ENCODE measurements at regions not wholly inside any gene's neighbourhood (a gene's known extent, or its start where the extent isn't known, plus 50 kb on each side); places are given as distances from the start of the nearest gene placed in this dataset.

DNA sequence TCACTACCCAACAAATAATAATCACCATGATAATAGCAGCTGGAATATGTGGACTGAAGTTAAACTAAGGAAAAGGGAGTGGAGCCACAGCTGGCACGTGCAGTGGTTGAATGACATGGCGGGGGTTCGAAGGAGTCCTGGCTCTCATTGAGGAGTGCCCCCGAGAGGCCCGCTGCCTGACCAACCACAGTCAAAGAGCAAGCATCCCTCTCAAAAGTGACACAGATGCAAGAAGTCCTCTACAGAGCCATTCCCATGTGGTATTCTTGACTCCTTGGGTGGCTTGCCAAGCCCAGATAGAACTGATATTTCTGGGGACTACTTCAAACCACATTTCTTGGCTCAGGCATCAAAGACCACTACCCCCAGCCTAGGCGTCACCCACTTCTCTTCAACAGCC, 405.1 kb downstream of the TNS1 start:
- no peak for DNase-seq
- WGBS, 2 donors = 80 to 90% methylated on average over 6 of the region's 6 CpGs

DNA sequence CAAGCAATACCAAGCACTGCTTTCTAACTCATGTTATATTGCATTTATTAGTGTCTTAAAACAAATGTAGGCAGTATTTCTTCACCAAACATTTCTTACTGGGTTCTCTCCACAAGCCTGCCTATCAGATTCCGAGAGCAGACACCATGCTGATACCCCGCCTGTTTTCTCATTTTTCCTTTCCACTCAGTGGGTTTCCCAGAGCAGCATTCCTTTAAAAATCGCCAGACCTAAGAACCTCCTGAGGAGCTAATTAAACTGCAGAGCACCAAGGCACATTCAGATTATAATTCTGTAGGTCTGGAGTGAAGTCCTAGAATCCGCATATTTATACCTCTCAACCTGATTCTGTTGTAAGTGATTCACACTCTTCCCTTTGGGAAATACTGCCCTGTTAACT, 405.6 kb downstream of the TNS1 start:
- Histone ChIP-seq H3K27me3 (ENCODE audit: control insufficient read depth in 3 of 3, insufficient read depth in 3 of 3, low read length in 2 of 3) (no peaks in the 10 kb centered on the region), H3K4me3 (no peak overlapping the region), H3K27ac (ENCODE audit: low read depth in 1 of 2, low read length in 1 of 2) (no peak overlapping the region), H3K9me3 (ENCODE audit: control insufficient read depth in 4 of 4, insufficient read depth in 3 of 4, low read length in 3 of 4) (peaks cover 0 to 6% (median 0%) of the 10 kb centered on the region in 4 donors), H3K36me3 (ENCODE audit: control insufficient read depth in 4 of 4, insufficient read depth in 4 of 4, low read length in 4 of 4) (no peaks in the 10 kb centered on the region), H3K9ac (ENCODE audit: insufficient read depth in 1 of 2, low read length in 2 of 2) (no peak overlapping the region), H3K4me1 (ENCODE audit: control insufficient read depth in 5 of 5, insufficient read depth in 5 of 5, low read length in 5 of 5) (peaks cover 0 to 10% (median 7%) of the 10 kb centered on the region in 5 donors)
- no peak for DNase-seq
- 89 to 90% methylated on average over 4 of the region's 4 CpGs for WGBS, 2 donors
- no peak for ATAC-seq (ENCODE audit: insufficient read depth, low FRiP score)
- TF ChIP-seq CTCF (IDR thresholded peaks at IDR 0.05; ENCODE audit: control extremely low read depth, extremely low read depth) = no peak

More for the DNA sequence above, 405.1 kb downstream of the TNS1 start:
- no peak for TF ChIP-seq CTCF (IDR thresholded peaks at IDR 0.05; ENCODE audit: control extremely low read depth, extremely low read depth)
- Histone ChIP-seq H3K27me3 (ENCODE audit: control insufficient read depth in 3 of 3, insufficient read depth in 3 of 3, low read length in 2 of 3) (no peaks in the 10 kb centered on the region), H3K9me3 (ENCODE audit: control insufficient read depth in 4 of 4, insufficient read depth in 3 of 4, low read length in 3 of 4) (peaks cover 0 to 6% (median 0%) of the 10 kb centered on the region in 4 donors), H3K4me1 (ENCODE audit: control insufficient read depth in 5 of 5, insufficient read depth in 5 of 5, low read length in 5 of 5) (peaks cover 0 to 10% (median 7%) of the 10 kb centered on the region in 5 donors), H3K9ac (ENCODE audit: insufficient read depth in 1 of 2, low read length in 2 of 2) (no peak overlapping the region), H3K36me3 (ENCODE audit: control insufficient read depth in 4 of 4, insufficient read depth in 4 of 4, low read length in 4 of 4) (no peaks in the 10 kb centered on the region), H3K27ac (ENCODE audit: low read depth in 1 of 2, low read length in 1 of 2) (no peak overlapping the region), H3K4me3 (no peak overlapping the region)
- ATAC-seq (ENCODE audit: insufficient read depth, low FRiP score) = no peak

- ATAC-seq (ENCODE audit: insufficient read depth, low FRiP score) = no peak
- H3K9ac ChIP-seq (ENCODE audit: insufficient read depth in 1 of 2, low read length in 2 of 2) = no peak overlapping the region
- H3K4me3 ChIP-seq = no peak overlapping the region
- H3K27ac ChIP-seq (ENCODE audit: low read depth in 1 of 2, low read length in 1 of 2) = no peak overlapping the region
- WGBS, 2 donors = 31 to 41% methylated on average over 4 of the region's 4 CpGs
- DNase-seq = peak in 2 of 3 donors; percentile 22 to 38
- H3K36me3 ChIP-seq (ENCODE audit: control insufficient read depth in 4 of 4, insufficient read depth in 4 of 4, low read length in 4 of 4) = no peaks in the 10 kb centered on the region
- no peaks in the 10 kb centered on the region for H3K27me3 ChIP-seq (ENCODE audit: control insufficient read depth in 3 of 3, insufficient read depth in 3 of 3, low read length in 2 of 3)
- H3K9me3 ChIP-seq (ENCODE audit: control insufficient read depth in 4 of 4, insufficient read depth in 3 of 4, low read length in 3 of 4) = peaks cover 0 to 6% (median under 1%) of the 10 kb centered on the region in 4 donors
- no peak for TF ChIP-seq CTCF (IDR thresholded peaks at IDR 0.05; ENCODE audit: control extremely low read depth, extremely low read depth)
- peaks cover 0 to 8% (median 6%) of the 10 kb centered on the region in 5 donors for H3K4me1 ChIP-seq (ENCODE audit: control insufficient read depth in 5 of 5, insufficient read depth in 5 of 5, low read length in 5 of 5)
These were observed 409.1 kb downstream of the TNS1 start for GRCh38 chr2:217593732-217594131.

- DNase-seq (no peak), ATAC-seq (ENCODE audit: insufficient read depth, low FRiP score) (no peak)
- WGBS, 2 donors = 71 to 86% methylated on average over 4 of the region's 4 CpGs
- H3K27me3 ChIP-seq (ENCODE audit: control insufficient read depth in 3 of 3, insufficient read depth in 3 of 3, low read length in 2 of 3) = no peaks in the 10 kb centered on the region
- no peak for TF ChIP-seq CTCF (IDR thresholded peaks at IDR 0.05; ENCODE audit: control extremely low read depth, extremely low read depth)
- no peaks in the 10 kb centered on the region for H3K36me3 ChIP-seq (ENCODE audit: control insufficient read depth in 4 of 4, insufficient read depth in 4 of 4, low read length in 4 of 4)
- H3K9me3 ChIP-seq (ENCODE audit: control insufficient read depth in 4 of 4, insufficient read depth in 3 of 4, low read length in 3 of 4) = peaks cover 0 to 2% (median 0%) of the 10 kb centered on the region in 4 donors
- no peaks in the 10 kb centered on the region for H3K4me1 ChIP-seq (ENCODE audit: control insufficient read depth in 5 of 5, insufficient read depth in 5 of 5, low read length in 5 of 5)
- H3K4me3 ChIP-seq = no peak overlapping the region
- no peak overlapping the region for H3K27ac ChIP-seq (ENCODE audit: low read depth in 1 of 2, low read length in 1 of 2)
- no peak overlapping the region for H3K9ac ChIP-seq (ENCODE audit: insufficient read depth in 1 of 2, low read length in 2 of 2)
These were observed 414.5 kb downstream of the TNS1 start for GRCh38 chr2:217588266-217588665.
